ENCODE measurements at regions not wholly inside any gene's neighbourhood (a gene's known extent, or its start where the extent isn't known, plus 50 kb on each side); places are given as distances from the start of the nearest gene placed in this dataset.
"Not testable (repeated sequence)": the region's sequence is repeated elsewhere in the genome, so short reads cannot be mapped to it uniquely, and the experiment has no call there.

- Histone ChIP-seq H3K4me1 (ENCODE audit: control insufficient read depth, insufficient read depth, low read length) (no peaks in the 10 kb centered on the region), H3K36me3 (ENCODE audit: control insufficient read depth, insufficient read depth, low read length) (no peaks in the 10 kb centered on the region), H3K27me3 (ENCODE audit: control insufficient read depth, insufficient read depth, low read length) (no peaks in the 10 kb centered on the region), H3K9ac (ENCODE audit: low read length) (no peak overlapping the region), H3K4me3 (ENCODE audit: low read length) (no peak overlapping the region), H3K27ac (ENCODE audit: low read depth, low read length) (no peak overlapping the region)
Measured at GRCh38 chr3:105101603-105102002, 265.1 kb upstream of the ALCAM start.

- H3K27me3 ChIP-seq (ENCODE audit: control insufficient read depth, insufficient read depth, low read length), result no peaks in the 10 kb centered on the region
Measured at GRCh38 chr3:105103139-105103538, 263.6 kb upstream of the ALCAM start.

GRCh38 chr3:105108823-105109222, 257.9 kb upstream of the ALCAM start:
- Histone ChIP-seq H3K36me3 (ENCODE audit: control insufficient read depth, insufficient read depth, low read length) (no peaks in the 10 kb centered on the region), H3K4me1 (ENCODE audit: control insufficient read depth, insufficient read depth, low read length) (no peaks in the 10 kb centered on the region), H3K9ac (ENCODE audit: low read length) (no peak overlapping the region), H3K4me3 (ENCODE audit: low read length) (no peak overlapping the region), H3K27ac (ENCODE audit: low read depth, low read length) (no peak overlapping the region), H3K27me3 (ENCODE audit: control insufficient read depth, insufficient read depth, low read length) (no peaks in the 10 kb centered on the region)

More at GRCh38 chr3:105103139-105103538, 263.6 kb upstream of the ALCAM start:
- no peak overlapping the region for H3K4me3 ChIP-seq (ENCODE audit: low read length)
- no peaks in the 10 kb centered on the region for H3K36me3 ChIP-seq (ENCODE audit: control insufficient read depth, insufficient read depth, low read length)
- H3K9ac ChIP-seq (ENCODE audit: low read length), result no peak overlapping the region
- no peak overlapping the region for H3K27ac ChIP-seq (ENCODE audit: low read depth, low read length)
- no peaks in the 10 kb centered on the region for H3K4me1 ChIP-seq (ENCODE audit: control insufficient read depth, insufficient read depth, low read length)

- Histone ChIP-seq H3K9ac (ENCODE audit: low read length) (no peak overlapping the region), H3K27me3 (ENCODE audit: control insufficient read depth, insufficient read depth, low read length) (no peaks in the 10 kb centered on the region), H3K27ac (ENCODE audit: low read depth, low read length) (no peak overlapping the region)
Measured at GRCh38 chr3:105118905-105119304, 247.8 kb upstream of the ALCAM start.

GRCh38 chr3:105119801-105120340, 246.8 kb upstream of the ALCAM start:
- no peak overlapping the region for H3K27ac ChIP-seq (ENCODE audit: low read depth, low read length)
- H3K4me3 ChIP-seq (ENCODE audit: low read length), result no peak overlapping the region
- H3K36me3 ChIP-seq (ENCODE audit: control insufficient read depth, insufficient read depth, low read length), result no peaks in the 10 kb centered on the region
- H3K27me3 ChIP-seq (ENCODE audit: control insufficient read depth, insufficient read depth, low read length), result no peaks in the 10 kb centered on the region
- H3K9ac ChIP-seq (ENCODE audit: low read length), result no peak overlapping the region
- no peaks in the 10 kb centered on the region for H3K4me1 ChIP-seq (ENCODE audit: control insufficient read depth, insufficient read depth, low read length)

More at GRCh38 chr3:105118905-105119304, 247.8 kb upstream of the ALCAM start:
- H3K4me3 ChIP-seq (ENCODE audit: low read length), result no peak overlapping the region
- H3K36me3 ChIP-seq (ENCODE audit: control insufficient read depth, insufficient read depth, low read length), result no peaks in the 10 kb centered on the region
- no peaks in the 10 kb centered on the region for H3K4me1 ChIP-seq (ENCODE audit: control insufficient read depth, insufficient read depth, low read length)

GRCh38 chr3:105130911-105131310, 235.8 kb upstream of the ALCAM start:
- Histone ChIP-seq H3K4me3 (ENCODE audit: low read length) (no peak overlapping the region), H3K9ac (ENCODE audit: low read length) (no peak overlapping the region), H3K36me3 (ENCODE audit: control insufficient read depth, insufficient read depth, low read length) (no peaks in the 10 kb centered on the region), H3K27ac (ENCODE audit: low read depth, low read length) (no peak overlapping the region), H3K27me3 (ENCODE audit: control insufficient read depth, insufficient read depth, low read length) (no peaks in the 10 kb centered on the region), H3K4me1 (ENCODE audit: control insufficient read depth, insufficient read depth, low read length) (no peaks in the 10 kb centered on the region)

GRCh38 chr3:105137911-105138310, 228.8 kb upstream of the ALCAM start:
- no peaks in the 10 kb centered on the region for H3K36me3 ChIP-seq (ENCODE audit: control insufficient read depth, insufficient read depth, low read length)
- H3K4me1 ChIP-seq (ENCODE audit: control insufficient read depth, insufficient read depth, low read length), result no peaks in the 10 kb centered on the region
- H3K27ac ChIP-seq (ENCODE audit: low read depth, low read length), result no peak overlapping the region
- H3K9ac ChIP-seq (ENCODE audit: low read length), result no peak overlapping the region
- no peaks in the 10 kb centered on the region for H3K27me3 ChIP-seq (ENCODE audit: control insufficient read depth, insufficient read depth, low read length)
- H3K4me3 ChIP-seq (ENCODE audit: low read length), result no peak overlapping the region

GRCh38 chr3:105139881-105140560, 226.7 kb upstream of the ALCAM start:
- H3K36me3 ChIP-seq (ENCODE audit: control insufficient read depth, insufficient read depth, low read length), result no peaks in the 10 kb centered on the region
- H3K27ac ChIP-seq (ENCODE audit: low read depth, low read length), result no peak overlapping the region
- H3K4me3 ChIP-seq (ENCODE audit: low read length), result no peak overlapping the region
- no peaks in the 10 kb centered on the region for H3K27me3 ChIP-seq (ENCODE audit: control insufficient read depth, insufficient read depth, low read length)
- no peaks in the 10 kb centered on the region for H3K4me1 ChIP-seq (ENCODE audit: control insufficient read depth, insufficient read depth, low read length)
- H3K9ac ChIP-seq (ENCODE audit: low read length), result no peak overlapping the region

- H3K36me3 ChIP-seq (ENCODE audit: control insufficient read depth, insufficient read depth, low read length), result no peaks in the 10 kb centered on the region
- no peaks in the 10 kb centered on the region for H3K4me1 ChIP-seq (ENCODE audit: control insufficient read depth, insufficient read depth, low read length)
- H3K9ac ChIP-seq (ENCODE audit: low read length), result no peak overlapping the region
- no peaks in the 10 kb centered on the region for H3K27me3 ChIP-seq (ENCODE audit: control insufficient read depth, insufficient read depth, low read length)
- H3K4me3 ChIP-seq (ENCODE audit: low read length), result no peak overlapping the region
- no peak overlapping the region for H3K27ac ChIP-seq (ENCODE audit: low read depth, low read length)
Measured at GRCh38 chr3:105140899-105141367, 225.8 kb upstream of the ALCAM start.

GRCh38 chr3:105144837-105145236, 221.9 kb upstream of the ALCAM start:
- H3K36me3 ChIP-seq (ENCODE audit: control insufficient read depth, insufficient read depth, low read length), result no peaks in the 10 kb centered on the region
- H3K4me1 ChIP-seq (ENCODE audit: control insufficient read depth, insufficient read depth, low read length), result no peaks in the 10 kb centered on the region
- no peak overlapping the region for H3K4me3 ChIP-seq (ENCODE audit: low read length)
- no peak overlapping the region for H3K27ac ChIP-seq (ENCODE audit: low read depth, low read length)
- H3K9ac ChIP-seq (ENCODE audit: low read length), result no peak overlapping the region
- no peaks in the 10 kb centered on the region for H3K27me3 ChIP-seq (ENCODE audit: control insufficient read depth, insufficient read depth, low read length)

- no peaks in the 10 kb centered on the region for H3K36me3 ChIP-seq (ENCODE audit: control insufficient read depth, insufficient read depth, low read length)
- H3K27ac ChIP-seq (ENCODE audit: low read depth, low read length), result no peak overlapping the region
- H3K27me3 ChIP-seq (ENCODE audit: control insufficient read depth, insufficient read depth, low read length), result no peaks in the 10 kb centered on the region
- no peak overlapping the region for H3K9ac ChIP-seq (ENCODE audit: low read length)
- no peaks in the 10 kb centered on the region for H3K4me1 ChIP-seq (ENCODE audit: control insufficient read depth, insufficient read depth, low read length)
- no peak overlapping the region for H3K4me3 ChIP-seq (ENCODE audit: low read length)
Measured at GRCh38 chr3:105145511-105145910, 221.2 kb upstream of the ALCAM start.

- H3K36me3 ChIP-seq (ENCODE audit: control insufficient read depth, insufficient read depth, low read length); H3K4me1 ChIP-seq (ENCODE audit: control insufficient read depth, insufficient read depth, low read length); H3K27ac ChIP-seq (ENCODE audit: low read depth, low read length); H3K9ac ChIP-seq (ENCODE audit: low read length); H3K4me3 ChIP-seq (ENCODE audit: low read length); H3K27me3 ChIP-seq (ENCODE audit: control insufficient read depth, insufficient read depth, low read length): not testable (repeated sequence)
Measured at GRCh38 chr3:105149197-105149596, 217.5 kb upstream of the ALCAM start.

- H3K4me3 ChIP-seq (ENCODE audit: low read length), result no peak overlapping the region
- no peak overlapping the region for H3K27ac ChIP-seq (ENCODE audit: low read depth, low read length)
- no peaks in the 10 kb centered on the region for H3K36me3 ChIP-seq (ENCODE audit: control insufficient read depth, insufficient read depth, low read length)
- H3K27me3 ChIP-seq (ENCODE audit: control insufficient read depth, insufficient read depth, low read length), result no peaks in the 10 kb centered on the region
- H3K9ac ChIP-seq (ENCODE audit: low read length), result no peak overlapping the region
- H3K4me1 ChIP-seq (ENCODE audit: control insufficient read depth, insufficient read depth, low read length), result no peaks in the 10 kb centered on the region
Measured at GRCh38 chr3:105152987-105153386, 213.7 kb upstream of the ALCAM start.

All from rectal smooth muscle tissue (tissue), 1 donor.